ENCODE measurements at regions not wholly inside any gene's neighbourhood (a gene's known extent, or its start where the extent isn't known, plus 50 kb on each side); places are given as distances from the start of the nearest gene placed in this dataset.

DNA sequence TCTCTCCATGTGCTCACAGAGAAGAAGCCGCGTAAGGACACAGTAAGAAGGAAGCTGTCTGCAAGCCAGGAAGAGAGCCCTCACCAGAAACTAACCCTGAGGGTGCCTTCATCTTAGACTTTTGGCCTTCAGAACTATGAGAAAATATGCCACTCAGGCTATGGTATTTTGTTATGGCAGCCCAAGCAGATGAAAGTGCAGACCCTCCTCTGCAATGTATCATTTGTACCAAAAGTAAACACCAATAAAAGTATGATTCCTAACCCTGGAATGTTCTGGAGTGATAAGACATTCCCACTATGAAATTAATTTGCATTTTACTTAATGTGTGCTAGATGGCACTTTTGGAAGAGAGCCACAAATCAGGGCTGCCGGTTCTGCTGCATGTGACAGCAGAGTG is 594.3 kb downstream of the UTRN start:
- no peak for DNase-seq (ENCODE audit: low spot score)

- no peak for DNase-seq (ENCODE audit: low spot score)
Observed at GRCh38 chr6:144882425-144882824, 597.3 kb downstream of the UTRN start.

- DNase-seq (ENCODE audit: low spot score): no peak
Observed at GRCh38 chr6:144883915-144884314, 598.8 kb downstream of the UTRN start.

- DNase-seq (ENCODE audit: low spot score): no peak
Observed at GRCh38 chr6:144885817-144886216, 600.7 kb downstream of the UTRN start.

DNA sequence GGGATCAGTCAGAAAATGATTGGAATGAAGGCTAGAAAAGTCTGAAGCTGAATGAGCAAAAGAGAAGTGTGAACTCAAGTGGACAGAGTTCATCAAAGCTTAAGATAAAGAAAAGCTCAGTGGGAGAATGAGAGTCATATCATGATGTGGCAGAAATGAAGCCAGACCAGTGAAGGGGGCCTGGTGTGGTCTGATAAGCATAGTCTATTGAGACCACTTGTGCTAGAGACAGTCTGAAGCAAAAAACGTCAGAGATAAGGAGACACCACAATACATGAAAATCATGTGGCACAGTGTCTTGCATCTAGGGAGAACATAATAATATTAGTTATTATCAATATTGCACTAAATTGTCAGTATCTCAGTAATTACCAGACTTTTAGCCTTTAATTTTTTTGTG is 601.5 kb downstream of the UTRN start:
- no peak for DNase-seq (ENCODE audit: low spot score)

- DNase-seq (ENCODE audit: low spot score): no peak
Observed at GRCh38 chr6:144888621-144889020, 603.5 kb downstream of the UTRN start.

GRCh38 chr6:144893680-144894151 is 608.6 kb downstream of the UTRN start:
- no peak for DNase-seq (ENCODE audit: low spot score)

DNA sequence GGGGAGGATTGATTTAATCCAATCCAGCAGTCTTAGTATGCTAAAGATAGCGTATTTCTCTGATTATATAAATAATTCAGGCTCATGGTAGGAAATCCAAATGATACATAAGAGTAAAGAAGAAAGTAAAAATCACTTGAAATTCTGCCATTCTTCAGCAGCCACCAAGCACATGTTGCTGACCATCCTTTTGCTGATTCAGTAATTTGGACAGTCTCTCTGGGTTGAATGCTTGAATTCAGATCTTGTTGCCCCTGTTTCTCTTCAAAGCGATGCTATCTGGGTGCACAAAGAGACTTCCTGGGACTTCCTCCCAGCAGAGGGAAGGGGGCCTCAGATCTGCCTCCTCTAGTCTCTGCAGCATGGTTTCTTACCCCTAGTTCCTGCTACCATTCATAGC is 609.1 kb downstream of the UTRN start:
- no peak for DNase-seq (ENCODE audit: low spot score)

GRCh38 chr6:144895313-144896278 is 610.5 kb downstream of the UTRN start:
- DNase-seq (ENCODE audit: low spot score): no peak

DNA sequence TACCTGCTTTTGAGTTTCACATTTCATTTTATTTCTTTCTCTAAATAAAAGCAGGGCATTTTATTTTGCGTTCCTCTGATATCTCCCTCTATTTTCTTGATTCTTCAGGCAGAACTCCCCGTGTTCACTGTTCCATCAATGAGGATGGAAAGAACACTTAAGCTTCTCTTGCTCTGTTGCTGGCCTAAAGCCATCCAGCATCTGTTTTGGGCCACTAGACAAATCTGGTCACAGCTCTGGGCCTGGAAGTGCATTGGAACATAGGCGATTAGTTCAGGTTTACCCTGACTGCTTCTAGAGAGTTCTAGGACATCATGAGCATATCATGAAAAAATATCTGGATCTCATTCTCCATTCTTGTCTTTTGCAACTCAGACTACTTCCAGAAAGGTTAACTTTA is 611.2 kb downstream of the UTRN start:
- no peak for DNase-seq (ENCODE audit: low spot score)

DNA sequence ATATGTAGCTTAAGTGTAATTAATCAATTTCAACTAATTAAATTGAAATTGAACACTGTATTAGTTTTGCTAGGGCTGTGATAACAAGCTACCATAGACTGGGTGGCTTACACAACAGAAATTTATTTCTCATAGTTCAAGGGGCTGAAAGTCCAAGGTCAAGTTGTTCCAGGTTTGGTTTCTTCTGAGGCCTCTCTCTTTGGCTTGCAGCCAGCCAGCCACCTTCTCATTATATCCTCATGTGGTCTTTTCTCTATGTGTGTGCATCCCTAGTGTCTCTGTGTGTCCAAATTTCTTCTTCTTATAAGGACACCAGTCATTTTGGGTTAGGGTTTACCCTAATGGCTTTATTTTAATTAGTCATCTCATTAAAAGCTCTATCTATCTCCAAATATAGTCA is 611.7 kb downstream of the UTRN start:
- no peak for DNase-seq (ENCODE audit: low spot score)

DNA sequence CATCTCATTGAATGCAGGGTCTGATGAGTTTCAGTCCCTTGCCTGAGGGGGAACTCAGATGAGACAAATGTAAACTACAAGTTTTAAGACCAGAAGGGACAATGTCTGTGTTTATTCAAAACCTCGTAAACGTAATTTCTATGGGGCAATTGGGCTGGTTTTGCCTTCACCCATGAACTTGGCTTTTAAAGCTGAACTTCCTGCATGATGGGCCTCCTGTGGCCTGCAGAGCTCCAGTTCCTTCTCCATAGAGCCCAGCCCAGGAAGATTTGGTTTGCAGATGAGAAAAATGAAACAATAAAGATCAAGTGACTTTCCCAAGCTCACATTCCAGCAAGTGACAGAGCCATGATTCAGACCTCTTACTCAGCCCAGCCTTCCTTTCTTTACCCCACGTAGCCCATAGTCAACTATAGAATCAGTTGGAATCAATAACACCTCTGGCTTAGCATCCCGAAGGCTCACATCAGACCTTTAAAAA is 612.3 kb downstream of the UTRN start:
- no peak for DNase-seq (ENCODE audit: low spot score)

GRCh38 chr6:144898052-144898689 is 613.0 kb downstream of the UTRN start:
- DNase-seq (ENCODE audit: low spot score): no peak

- DNase-seq (ENCODE audit: low spot score): no peak
Observed at GRCh38 chr6:144898741-144899140, 613.6 kb downstream of the UTRN start.

GRCh38 chr6:144899161-144899560 is 614.0 kb downstream of the UTRN start:
- no peak for DNase-seq (ENCODE audit: low spot score)

- no peak for DNase-seq (ENCODE audit: low spot score)
Observed at GRCh38 chr6:144901412-144901811, 616.3 kb downstream of the UTRN start.

- DNase-seq (ENCODE audit: low spot score): no peak
Observed at GRCh38 chr6:144908004-144908403, 622.9 kb downstream of the UTRN start.

GRCh38 chr6:144909753-144910285 is 624.7 kb downstream of the UTRN start:
- DNase-seq (ENCODE audit: low spot score): no peak

GRCh38 chr6:144911322-144911721 is 626.2 kb downstream of the UTRN start:
- no peak for DNase-seq (ENCODE audit: low spot score)

DNA sequence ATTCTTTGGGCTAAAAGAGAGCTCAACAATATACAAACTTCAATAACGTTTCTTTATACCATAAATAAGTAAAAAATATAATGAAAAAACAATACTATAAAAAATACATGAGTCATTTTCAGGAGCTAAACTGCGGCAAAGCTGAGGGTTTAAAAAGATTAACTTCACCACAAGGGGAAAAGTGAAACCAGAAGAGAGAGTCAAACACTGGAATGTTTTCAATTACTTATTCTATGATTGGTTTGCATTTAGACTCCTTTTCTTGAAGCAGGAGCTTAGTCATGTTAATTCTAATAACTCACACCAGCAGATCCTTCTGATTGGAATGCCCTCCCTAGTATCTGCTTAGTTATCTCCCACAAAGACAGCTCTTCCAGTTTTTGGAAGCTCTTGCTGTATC is 627.3 kb downstream of the UTRN start:
- no peak for DNase-seq (ENCODE audit: low spot score)

DNA sequence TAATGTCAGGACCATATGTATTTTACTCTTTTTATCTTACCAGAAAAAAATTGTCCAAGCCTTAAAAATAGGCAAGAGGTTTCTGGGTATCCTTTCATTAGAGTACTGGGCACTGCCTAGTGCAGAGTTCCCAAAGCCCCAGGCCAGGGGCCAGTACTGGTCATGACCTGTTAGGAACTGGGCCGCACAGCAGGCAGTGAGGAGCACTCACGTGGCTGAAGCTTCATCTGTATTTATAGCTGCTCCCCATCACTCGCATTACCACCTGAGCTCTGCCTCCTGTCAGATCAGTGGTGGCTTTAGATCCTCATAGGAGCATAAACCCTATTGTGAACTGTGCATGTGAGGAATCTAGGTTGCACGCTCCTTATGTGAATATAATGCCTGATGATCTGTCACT is 632.9 kb downstream of the UTRN start:
- no peak for DNase-seq (ENCODE audit: low spot score)

GRCh38 chr6:144919560-144919959 is 634.4 kb downstream of the UTRN start:
- DNase-seq (ENCODE audit: low spot score): no peak
